GM19438 (cell line): ENCODE measurements at regions not wholly inside any gene's neighbourhood (a gene's known extent, or its start where the extent isn't known, plus 50 kb on each side); places are given as distances from the start of the nearest gene placed in this dataset.
"Not testable (repeated sequence)": the region's sequence is repeated elsewhere in the genome, so short reads cannot be mapped to it uniquely, and the experiment has no call there.

Experiments
- ATAC-seq: cut with Tn5 transposase; IDR thresholded peaks from one replicate; pipeline ENCODE4 v1.9.1; 2021; ENCODE audit warnings: low read depth; ENCODE audit not compliant: unreplicated experiment

- ATAC-seq = no peak
These were observed 120.7 kb downstream of the ARL4C start for GRCh38 chr2:234376229-234376628.

DNA sequence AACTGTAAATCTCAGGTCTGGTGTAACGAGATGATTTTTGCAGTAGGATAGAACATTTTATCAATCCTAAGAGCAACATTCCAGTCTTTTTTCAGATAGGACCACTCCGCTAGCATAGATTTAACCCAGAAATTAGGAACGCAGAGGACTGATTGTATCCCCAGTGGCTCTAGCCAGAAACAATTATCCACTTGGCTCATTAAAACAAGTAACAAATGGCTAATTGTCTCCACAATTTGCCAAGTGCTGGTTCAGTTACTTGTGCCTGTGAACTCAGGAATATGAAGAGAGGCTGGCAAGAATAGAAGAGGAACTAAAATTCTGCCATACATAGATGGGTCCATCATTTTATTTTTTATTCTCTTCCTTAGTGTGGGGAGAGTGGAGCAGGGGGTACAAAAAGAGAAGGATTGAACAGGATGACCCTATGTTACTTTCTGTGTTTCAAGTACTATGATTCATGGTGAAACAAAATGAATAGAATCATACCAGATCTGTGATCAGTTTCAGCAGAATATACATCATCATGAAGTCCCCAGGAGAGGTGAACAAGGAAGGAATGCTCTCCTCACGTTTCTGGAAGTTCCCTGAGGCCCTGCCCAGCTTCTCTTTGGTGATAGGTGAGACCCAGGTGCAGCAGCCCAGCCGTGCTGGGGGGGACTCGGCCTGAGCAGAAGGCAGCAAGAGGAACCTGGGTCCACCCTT is 121.6 kb downstream of the ARL4C start:
- no peak for ATAC-seq

GRCh38 chr2:234374736-234375135 is 122.1 kb downstream of the ARL4C start:
- ATAC-seq = no peak

DNA sequence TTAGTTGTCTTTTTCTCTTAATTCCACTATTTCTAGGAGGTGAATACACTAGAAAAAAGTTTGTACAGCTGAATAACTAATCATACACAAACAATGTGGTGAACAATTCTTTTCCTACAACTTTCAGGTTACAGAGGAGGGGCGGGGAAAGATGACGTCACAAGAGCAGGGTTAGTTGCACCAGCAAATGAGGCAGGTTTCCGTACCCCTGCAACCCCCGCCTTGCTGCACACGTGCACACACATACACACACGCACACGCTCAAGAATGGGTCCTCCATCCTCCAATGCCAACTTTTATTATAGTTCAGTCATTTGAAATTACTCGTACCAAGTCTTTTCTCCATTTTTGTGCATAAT is 122.8 kb downstream of the ARL4C start:
- no peak for ATAC-seq

DNA sequence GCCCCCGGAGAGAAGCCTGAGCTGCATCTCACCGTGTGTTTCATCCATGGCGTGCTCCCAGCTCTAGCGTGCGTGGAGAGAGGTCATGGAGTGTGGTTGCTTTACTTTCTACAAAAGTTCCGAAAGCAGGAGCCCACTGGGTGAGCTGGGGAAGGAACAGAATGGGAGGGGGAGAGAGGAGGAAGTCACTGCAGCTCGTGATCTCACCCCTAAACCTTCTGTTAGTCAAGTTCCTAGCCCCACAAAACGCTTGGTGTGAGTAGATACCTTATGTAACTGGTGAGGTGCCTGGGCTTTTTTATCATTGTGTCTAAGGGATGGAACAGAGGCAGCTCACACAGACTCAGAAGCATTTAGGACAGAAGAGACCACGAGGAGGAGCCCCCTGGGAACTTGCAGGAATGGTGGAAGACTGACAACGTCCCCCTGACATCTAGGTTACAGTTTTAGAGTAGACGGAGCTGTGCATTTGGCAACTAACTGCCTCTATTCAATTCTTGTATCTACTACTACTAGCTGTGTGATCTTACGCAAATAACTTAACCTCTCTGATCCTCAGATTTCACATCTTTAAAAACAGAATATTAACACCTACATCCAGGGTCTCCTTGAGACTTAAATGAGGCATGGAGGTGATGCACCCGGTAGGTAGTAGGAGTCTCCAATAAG is 123.3 kb downstream of the ARL4C start:
- no peak for ATAC-seq

GRCh38 chr2:234373060-234373459 is 123.8 kb downstream of the ARL4C start:
- ATAC-seq = no peak

- ATAC-seq = no peak
These were observed 124.4 kb downstream of the ARL4C start for GRCh38 chr2:234372506-234372905.

DNA sequence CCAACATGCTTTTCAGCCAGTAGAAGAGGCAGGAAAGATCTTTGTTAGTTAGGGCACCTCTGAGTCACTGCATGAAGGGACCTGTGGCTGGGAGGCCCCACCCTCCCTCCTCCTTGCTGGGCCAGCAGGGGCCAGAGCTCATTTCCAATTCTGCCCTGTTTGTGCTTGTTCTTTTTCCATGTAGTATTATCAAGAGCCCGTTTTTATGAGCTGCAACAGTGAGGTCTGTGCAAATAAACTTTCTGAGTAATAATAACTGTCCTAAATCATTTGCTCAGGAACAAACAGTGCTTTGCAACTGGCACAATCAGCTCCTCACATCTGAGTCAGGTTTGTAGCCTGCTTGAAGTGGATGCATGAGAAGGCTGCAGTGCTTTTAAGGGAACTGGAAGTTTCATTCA is 128.0 kb downstream of the ARL4C start:
- no peak for ATAC-seq

- no peak for ATAC-seq
These were observed 130.0 kb downstream of the ARL4C start for GRCh38 chr2:234366891-234367290.

DNA sequence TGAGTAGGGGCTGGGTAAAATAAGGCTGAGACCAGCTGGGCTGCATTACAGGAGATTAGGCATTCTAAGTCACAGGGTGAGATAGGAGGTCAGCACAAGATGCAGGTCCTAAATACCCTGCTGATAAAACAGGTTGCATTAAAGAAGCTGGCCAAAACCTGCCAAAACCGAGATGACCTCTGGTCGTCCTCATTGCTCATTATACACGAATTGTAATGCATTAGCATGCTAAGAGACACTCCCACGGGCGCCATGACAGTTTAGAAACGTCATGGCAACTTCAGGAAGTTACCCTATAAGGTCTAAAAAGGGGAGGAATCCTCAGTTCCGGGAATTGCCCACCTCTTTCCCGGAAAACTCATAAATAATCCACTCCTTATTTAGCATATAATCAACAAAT is 132.2 kb downstream of the ARL4C start:
- no peak for ATAC-seq

DNA sequence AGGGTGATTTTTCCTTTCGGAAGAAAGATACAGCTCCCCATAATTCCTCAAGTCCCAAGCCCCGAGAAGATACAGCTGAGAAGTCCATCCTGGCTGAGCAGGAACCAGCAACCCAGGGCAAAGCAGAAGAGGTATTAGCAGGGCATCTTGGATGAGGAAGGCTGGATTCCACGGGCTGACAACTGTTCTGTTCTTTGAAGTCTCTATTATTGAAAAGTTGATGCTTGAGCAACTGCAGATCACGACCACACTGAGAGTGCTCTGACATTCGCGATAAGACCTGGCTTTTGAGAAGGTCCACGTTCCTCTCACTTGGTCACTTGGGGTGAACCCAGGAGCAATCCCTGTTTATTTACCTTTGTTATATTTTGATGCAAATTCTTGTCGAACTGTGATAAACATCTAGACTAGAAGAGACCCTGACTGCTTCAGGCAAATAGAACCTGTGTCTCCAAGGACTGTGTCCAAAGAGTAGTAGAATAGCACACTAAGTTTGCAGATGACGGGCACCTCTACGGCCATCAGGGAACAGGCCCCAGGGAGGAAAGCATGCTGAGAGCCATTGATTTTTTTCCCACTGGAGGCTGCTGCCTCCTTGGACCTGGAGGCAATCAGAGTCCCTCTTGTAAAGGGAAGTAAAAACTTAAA is 133.1 kb downstream of the ARL4C start:
- no peak for ATAC-seq

DNA sequence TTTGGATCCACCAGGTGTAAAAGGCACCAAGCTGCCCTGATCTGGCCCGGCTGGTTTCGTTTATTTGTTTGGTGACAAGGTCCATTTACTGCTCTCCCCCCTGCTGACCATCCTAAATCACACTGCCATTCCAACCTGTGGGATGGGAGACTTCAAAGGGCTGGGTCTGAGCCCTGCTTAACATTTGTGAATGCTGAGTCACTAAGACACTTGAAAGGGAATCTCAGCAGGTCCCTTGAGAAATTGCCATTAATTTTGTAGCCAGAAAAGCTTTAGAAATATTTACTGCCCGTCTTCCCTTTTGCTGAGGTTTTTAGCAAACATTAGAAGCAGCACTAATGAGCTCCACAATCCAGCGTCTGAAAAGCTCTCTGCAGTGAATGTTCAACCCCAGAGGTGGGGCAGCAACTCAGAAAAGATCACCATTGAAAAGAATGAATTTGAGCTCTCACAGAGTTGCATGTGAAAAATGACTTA is 133.8 kb downstream of the ARL4C start:
- no peak for ATAC-seq

- ATAC-seq = not testable (repeated sequence)
These were observed 136.4 kb downstream of the ARL4C start for GRCh38 chr2:234360313-234360975.

GRCh38 chr2:234357666-234358065 is 139.2 kb downstream of the ARL4C start:
- ATAC-seq = no peak

GRCh38 chr2:234355808-234356365 is 141.0 kb downstream of the ARL4C start:
- ATAC-seq = no peak

- no peak for ATAC-seq
These were observed 141.7 kb downstream of the ARL4C start for GRCh38 chr2:234355021-234355720.

DNA sequence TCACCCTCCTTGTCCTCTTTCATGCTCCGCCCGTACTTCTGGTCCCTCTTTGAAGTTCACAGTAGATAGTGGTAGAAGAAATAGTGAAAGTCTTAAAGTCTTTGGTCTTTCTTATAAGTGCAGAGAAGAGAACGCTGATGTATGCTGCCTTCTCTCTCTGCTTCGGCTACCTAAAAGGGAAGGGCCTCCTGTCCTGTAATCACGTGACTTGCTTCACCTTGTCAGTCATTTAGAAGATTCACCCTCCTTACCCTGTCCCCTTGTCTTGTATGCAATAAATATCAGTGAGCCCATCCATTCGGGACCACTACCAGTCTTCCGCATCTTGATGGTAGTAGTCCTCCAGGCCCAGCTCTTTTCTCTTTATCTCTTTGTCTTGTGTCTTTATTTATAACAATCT is 144.6 kb downstream of the ARL4C start:
- no peak for ATAC-seq

- not testable (repeated sequence) for ATAC-seq
These were observed 145.0 kb downstream of the ARL4C start for GRCh38 chr2:234351866-234352265.

GRCh38 chr2:234348081-234348480 is 148.8 kb downstream of the ARL4C start:
- ATAC-seq = no peak

DNA sequence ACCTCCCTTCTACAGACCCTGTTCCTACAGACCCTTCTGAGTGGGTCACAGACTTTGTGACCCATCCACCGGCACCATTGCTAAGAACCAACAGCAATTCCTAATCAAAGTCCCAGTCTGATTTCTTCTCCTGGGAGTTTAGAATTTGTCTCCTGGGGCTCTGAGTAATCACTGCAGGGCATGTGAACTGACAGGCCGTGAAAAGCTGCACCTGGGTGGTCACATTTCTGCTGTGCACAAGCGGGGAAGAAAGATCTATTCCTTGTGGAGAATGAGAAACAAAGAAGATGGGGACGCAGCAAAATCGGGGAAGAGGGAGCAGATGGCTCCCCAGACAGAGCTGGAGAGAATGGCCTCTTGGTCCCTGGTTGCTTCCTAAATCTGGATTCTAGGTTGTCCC is 151.0 kb downstream of the ARL4C start:
- ATAC-seq = no peak
